C1 segment of cervical spinal cord (tissue), 14 donors: ENCODE measurements at regions not wholly inside any gene's neighbourhood (a gene's known extent, or its start where the extent isn't known, plus 50 kb on each side); places are given as distances from the start of the nearest gene placed in this dataset.
A peak's percentile ranks its signal among the peaks of the same experiment; 100 is the strongest.
"Not testable (repeated sequence)": the region's sequence is repeated elsewhere in the genome, so short reads cannot be mapped to it uniquely, and the experiment has no call there.

Source experiments
- DNase-seq, 14 donors: peaks; one replicate each; lab custom pipeline; 2025; lab: John Stamatoyannopoulos, UW

DNA sequence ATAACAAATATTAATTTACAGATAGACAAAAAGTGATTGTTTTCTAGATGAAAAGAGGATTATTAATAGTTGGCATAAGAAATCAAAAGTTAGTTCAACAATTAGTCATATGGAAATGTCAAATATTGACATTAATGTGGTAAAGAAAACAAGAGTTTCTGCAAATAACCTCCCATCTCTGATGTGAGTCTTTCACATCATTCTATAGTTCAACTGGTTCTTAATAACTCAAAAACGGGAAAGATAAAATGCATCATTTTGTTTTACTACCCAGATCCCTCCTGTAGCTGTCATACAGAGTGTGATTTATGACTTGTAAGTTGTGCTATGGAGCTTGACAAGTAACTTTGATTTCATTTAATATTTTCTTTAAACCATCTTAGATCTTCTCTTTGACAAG is 594.8 kb downstream of the ZWINT start:
- DNase-seq: no peak

GRCh38 chr10:55750458-55750857 is 610.6 kb downstream of the ZWINT start:
- no peak for DNase-seq

GRCh38 chr10:55747244-55747643 is 613.8 kb downstream of the ZWINT start:
- DNase-seq: peak in 1 of 14 donors; percentile 1

- DNase-seq: no peak
These were observed 615.1 kb downstream of the ZWINT start for GRCh38 chr10:55746002-55746401.

GRCh38 chr10:55742487-55742886 is 618.6 kb downstream of the ZWINT start:
- DNase-seq: no peak

- DNase-seq: not testable (repeated sequence)
These were observed 620.3 kb downstream of the ZWINT start for GRCh38 chr10:55740767-55741166.

DNA sequence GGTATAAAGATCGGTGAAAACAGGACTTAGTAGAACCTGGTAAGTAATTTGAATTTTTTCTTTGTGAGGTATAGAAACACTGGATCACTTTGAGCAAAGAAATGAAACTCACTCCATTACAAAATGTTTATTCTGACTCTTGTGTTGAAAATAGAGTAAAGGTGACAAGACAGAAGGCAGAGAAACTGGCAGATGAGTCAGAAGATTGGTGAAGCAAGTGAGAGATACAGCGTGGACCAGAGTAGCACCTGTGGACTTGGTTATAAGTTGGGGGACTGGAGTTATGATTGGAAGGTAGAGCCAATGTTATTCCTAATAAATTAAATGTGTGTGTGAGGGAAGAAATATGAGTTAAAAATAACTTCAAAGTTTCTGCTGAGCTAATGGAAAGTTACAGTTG is 620.9 kb downstream of the ZWINT start:
- no peak for DNase-seq

GRCh38 chr10:55734112-55734511 is 626.9 kb downstream of the ZWINT start:
- no peak for DNase-seq

DNA sequence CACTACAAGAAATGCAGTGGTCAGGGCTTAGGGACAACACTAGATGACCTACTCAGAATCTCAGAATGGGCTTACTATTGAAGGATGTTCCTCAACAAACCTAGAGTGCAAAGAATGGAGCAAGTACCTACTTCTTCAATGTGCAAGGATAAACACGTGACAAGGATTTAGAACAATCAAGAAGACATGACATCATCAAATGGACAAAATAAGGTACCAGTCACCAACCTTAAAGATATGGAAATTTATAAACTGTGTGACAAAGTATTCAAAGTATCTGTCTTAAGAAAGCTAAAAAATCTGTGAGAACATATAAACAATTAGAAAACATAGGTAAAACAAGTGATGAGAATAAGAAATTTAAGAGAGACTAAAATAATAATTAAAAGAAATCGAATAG is 656.1 kb downstream of the ZWINT start:
- no peak for DNase-seq

GRCh38 chr10:55668326-55668922 is 692.6 kb downstream of the ZWINT start:
- no peak for DNase-seq

- no peak for DNase-seq
These were observed 707.5 kb downstream of the ZWINT start for GRCh38 chr10:55653531-55653930.

DNA sequence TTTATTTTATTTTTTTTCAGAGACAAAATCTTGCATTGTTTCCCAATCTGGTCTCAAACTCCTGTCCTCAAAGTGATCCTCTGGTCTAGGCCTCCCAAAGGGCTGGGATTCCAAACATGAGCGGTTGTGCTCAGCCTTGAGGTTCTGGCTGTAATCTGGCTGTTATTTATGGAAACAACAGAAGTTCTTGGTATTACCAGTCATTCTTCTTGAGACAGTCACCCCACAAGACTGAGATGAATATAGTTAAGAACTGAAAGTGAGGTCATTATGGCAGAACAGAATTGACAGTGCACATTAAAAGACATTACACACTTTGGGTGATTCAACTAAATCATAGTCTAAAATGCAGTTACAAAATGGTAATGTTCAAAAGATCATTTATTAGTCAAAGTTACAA is 719.5 kb downstream of the ZWINT start:
- DNase-seq: no peak

DNA sequence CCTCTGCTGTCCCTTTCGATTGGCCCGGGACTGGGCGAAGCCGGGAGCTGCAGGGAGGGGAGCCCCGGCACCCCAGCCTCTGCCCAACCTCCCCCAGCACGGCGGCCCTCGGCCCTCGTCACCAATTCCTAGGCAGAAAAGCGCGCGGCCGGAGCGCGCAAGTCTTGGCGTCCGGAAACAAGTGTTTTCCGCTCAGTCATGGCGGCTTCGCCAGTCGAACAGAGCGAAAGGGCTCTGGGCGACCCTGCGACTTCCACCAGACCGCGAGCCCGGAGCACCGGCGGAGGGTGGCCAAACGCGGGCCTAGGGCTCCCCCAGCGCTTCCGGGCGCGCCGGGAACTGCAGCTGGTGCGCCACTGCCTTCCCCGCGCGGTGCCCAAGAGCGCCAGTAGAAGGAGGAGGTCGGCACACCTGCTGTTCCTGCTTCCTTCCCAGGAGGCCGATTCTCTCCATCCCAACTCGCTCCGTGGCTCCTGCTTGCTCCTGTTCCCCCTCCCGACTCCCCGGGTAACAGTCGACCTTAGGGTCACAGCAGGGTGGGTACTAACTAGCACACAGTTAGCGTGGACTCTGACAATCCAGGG is 729.9 kb downstream of the ZWINT start:
- DNase-seq: peak in 8 of 14 donors; percentile 17 to 65 (median 36)

DNA sequence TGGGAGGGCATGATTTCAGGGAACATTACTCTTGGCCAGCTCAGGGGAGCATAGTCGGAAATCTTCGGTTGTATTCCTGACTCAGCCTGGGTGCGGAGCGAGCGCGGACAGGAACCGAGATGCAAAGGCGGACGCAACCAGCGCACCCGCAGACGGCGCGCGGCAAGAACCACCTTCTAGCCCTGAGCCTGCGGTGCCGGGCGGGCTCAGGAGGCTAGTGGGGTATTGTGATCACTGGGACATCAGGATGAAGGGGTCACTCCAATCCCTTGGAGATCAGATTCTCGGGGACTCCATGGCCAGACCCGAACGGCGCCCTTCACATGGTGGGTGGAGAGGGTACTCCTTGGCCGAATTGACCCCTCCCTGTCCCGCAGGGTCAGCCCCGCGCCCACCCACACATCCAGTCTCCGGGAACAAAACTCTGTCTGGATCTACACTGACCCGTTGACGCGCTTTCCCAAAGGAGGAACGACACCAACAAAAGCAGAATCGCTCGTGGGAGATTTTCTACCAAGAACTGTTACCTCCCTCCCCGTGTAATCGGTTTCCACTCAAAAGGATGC is 730.5 kb downstream of the ZWINT start:
- peak in 2 of 14 donors; percentile 15 to 42 for DNase-seq

GRCh38 chr10:55629793-55630490 is 731.1 kb downstream of the ZWINT start:
- peak in 2 of 14 donors; percentile 3 to 25 for DNase-seq

DNA sequence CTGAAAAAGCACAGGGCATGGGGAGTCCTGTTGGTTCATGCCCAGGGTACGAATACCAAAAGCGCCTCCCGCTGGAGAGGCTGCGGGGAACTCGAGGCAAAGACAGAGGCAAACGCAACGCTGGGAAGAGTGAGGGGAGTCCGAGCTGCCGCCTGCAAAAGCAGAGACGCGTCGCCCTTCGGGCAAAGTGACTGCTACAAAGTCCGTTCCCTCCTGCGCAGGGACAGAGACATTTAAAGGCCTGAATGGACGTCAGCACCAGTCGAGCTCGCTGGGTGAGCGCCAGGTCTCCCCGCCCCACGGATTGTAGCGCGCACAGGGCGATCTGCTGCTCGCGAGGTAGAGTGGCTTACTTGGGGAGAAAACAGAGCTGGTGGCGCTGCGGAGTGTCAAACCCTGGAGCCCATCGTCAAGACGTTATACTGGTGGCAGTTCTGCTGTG is 732.8 kb downstream of the ZWINT start:
- DNase-seq: peak in 3 of 14 donors; percentile 2 to 6 (median 6)

DNA sequence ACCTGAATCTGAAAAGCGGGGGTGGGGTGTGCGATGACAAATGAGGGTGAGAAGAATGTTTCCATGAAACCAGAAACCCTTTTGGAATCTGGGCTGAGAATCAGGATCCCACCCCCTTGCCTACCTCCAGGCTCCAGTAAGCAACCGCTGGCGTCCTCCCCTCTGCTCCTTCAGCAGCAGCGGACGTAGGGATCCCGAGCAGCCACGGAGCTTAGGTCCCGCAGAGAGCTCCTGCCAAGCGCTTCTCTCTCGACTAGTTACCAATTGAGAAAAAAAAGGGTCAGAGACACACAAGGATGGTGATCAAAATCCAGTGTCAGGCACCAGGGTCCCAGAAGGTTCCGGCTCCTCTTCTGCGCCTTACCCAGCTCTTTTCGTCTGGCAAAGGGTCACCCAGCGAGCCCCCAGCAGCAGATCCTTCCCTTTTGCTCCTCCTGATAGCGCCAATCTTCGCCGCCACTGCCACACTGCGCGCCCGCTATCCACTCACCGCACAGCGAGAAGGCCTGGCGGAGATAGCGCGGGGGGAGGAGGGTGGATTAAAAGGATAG is 733.5 kb downstream of the ZWINT start:
- peak in 1 of 14 donors; percentile 29 for DNase-seq

- DNase-seq: not testable (repeated sequence)
These were observed 759.2 kb downstream of the ZWINT start for GRCh38 chr10:55601690-55602478.

GRCh38 chr10:55551603-55552002 is 750.6 kb upstream of the PCDH15 start:
- DNase-seq: no peak

- no peak for DNase-seq
These were observed 749.2 kb upstream of the PCDH15 start for GRCh38 chr10:55550236-55550635.

DNA sequence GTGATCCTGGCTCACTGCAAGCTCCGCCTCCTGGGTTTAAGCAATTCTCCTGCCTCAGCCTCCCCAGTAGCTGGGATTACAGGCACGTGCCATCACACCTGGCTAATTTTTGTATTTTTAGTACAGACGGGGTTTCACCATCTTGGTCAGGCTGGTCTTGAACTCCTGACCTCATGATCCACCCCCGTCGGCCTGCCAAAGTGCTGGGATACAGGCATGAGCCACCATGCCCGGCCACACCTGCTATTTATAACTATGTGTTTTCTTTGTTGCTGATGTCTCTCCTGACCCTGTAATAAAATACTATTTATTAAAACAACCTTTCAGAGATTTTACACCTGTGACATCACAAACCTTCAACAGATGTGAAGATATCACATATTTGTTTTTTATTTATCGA is 736.5 kb upstream of the PCDH15 start:
- not testable (repeated sequence) for DNase-seq
